Heart left ventricle (tissue), 16 donors: ENCODE measurements at regions not wholly inside any gene's neighbourhood (a gene's known extent, or its start where the extent isn't known, plus 50 kb on each side); places are given as distances from the start of the nearest gene placed in this dataset.
"Not testable (repeated sequence)": the region's sequence is repeated elsewhere in the genome, so short reads cannot be mapped to it uniquely, and the experiment has no call there.

ENCODE experiments used
- ATAC-seq, 4 donors: fragments of 200-7000 bp; cut with Tn5 transposase; one replicate each; pipeline ENCODE4 v1.9.1; 2020 to 2022; ENCODE audit warnings: moderate library complexity in 4 of 4, mild to moderate bottlenecking in 3 of 4, moderate number of reproducible peaks in 1 of 4
- DNase-seq, 5 donors: peaks; one replicate each; pipeline ENCODE4 v3.0.0-alpha.2; 2020
- H3K27ac ChIP-seq, 12 donors: fragments of 200-600 bp; sonication (generic) in 4 of 12; one replicate each; pipeline versions ENCODE4 v1.5.0 to v1.8.0; 2016 to 2022; ENCODE audit warnings: mild to moderate bottlenecking in 2 of 12
- H3K27me3 ChIP-seq, 9 donors: fragments of 200-600 bp; sonication (generic) in 2 of 9; one replicate each; pipeline versions ENCODE4 v1.5.1 to v1.8.0; 2016 to 2022; ENCODE audit warnings: mild to moderate bottlenecking in 3 of 9
- H3K36me3 ChIP-seq, 9 donors: fragments of 200-600 bp; sonication (generic) in 2 of 9; one replicate each; pipeline versions ENCODE4 v1.5.0 to v1.8.0; 2018 to 2022; ENCODE audit warnings: mild to moderate bottlenecking in 2 of 9
- H3K4me1 ChIP-seq, 12 donors: fragments of 200-600 bp; sonication (generic) in 4 of 12; one replicate each; pipeline versions ENCODE4 v1.5.0 to v1.8.0; 2016 to 2022; ENCODE audit warnings: mild to moderate bottlenecking in 3 of 12
- H3K4me3 ChIP-seq, 12 donors: fragments of 200-600 bp; sonication (generic) in 4 of 12; one replicate each; pipeline versions ENCODE4 v1.5.0 to v1.8.0; 2017 to 2022; ENCODE audit warnings: mild to moderate bottlenecking in 9 of 12, moderate library complexity in 4 of 12
- H3K9me3 ChIP-seq, 12 donors: fragments of 200-600 bp; sonication (generic) in 4 of 12; one replicate each; pipeline versions ENCODE4 v1.5.0 to v1.8.0; 2016 to 2022; ENCODE audit warnings: mild to moderate bottlenecking in 1 of 12
- CTCF ChIP-seq, 12 donors: fragments of 200-600 bp; sonication (generic) in 4 of 12; IDR thresholded peaks; one replicate each; pipeline versions ENCODE4 v1.5.0 to v1.8.0; 2018 to 2022; ENCODE audit warnings: antibody characterized with exemption in 12 of 12, mild to moderate bottlenecking in 5 of 12
- POLR2A ChIP-seq, 2 donors: fragments of 450-650 bp; IDR thresholded peaks; one replicate each; pipeline ENCODE4 v1.6.1; 2017; ENCODE audit warnings: antibody characterized with exemption in 2 of 2, mild to moderate bottlenecking in 2 of 2, moderate library complexity in 2 of 2
- WGBS, 4 donors: extraction: QIAGEN DNeasy Blood & Tissue Kit in 2 of 4; methylation state at CpG; one replicate each; pipeline versions ENCODE4 v1.1.5 to v1.1.7; 2013 to 2018; 5-methylcytosine and 5-hydroxymethylcytosine counted together
- intact Hi-C, 10 donors: fragments of 100-400 bp; cut with DNase I; formaldehyde crosslinking; loops; one replicate each; pipeline versions ENCODE4 v1.11.1 to v1.14.2; 2022
- donor health status: ischemic (EF 13 %, LVEDD 7.1; RV severe dilation, severe dysfunction).
- donor health status: healthy with polysubstance abuse.
- donor health status: DM: no; HTN: yes; CAD: no.
- donor health status: DM: no; HTN: no; CAD: no.
- donor health status: ischemic (EF 25% LVEDD 6.9; RV normal size, moderate dysfunction).
- donor health status: ischemic (EF 25% LVEDD 5.7; RV mildly dilated, moderate dysfunction).
- donor health status: healthy.
- donor health status: DM: yes; HTN: yes; CAD: no.
- donor health status: ischemic (EF 35%, LVEDD 5.7; RV mildly dilated, moderate dysfunction).
- donor health status: nonischemic (EF 11% LVEDD 7.7; RV severe dilation, severe dysfunction).
- donor health status: DM: yes; HTN: yes; CAD: no.
- donor health status: PGD.
- donor health status: ischemic (EF 29% LVEDD 5.4; RV normal size, mild dysfunction).
- donor health status: nonischemic (EF 23%, LVEDD 6.1; RV moderate dilation, normal function).

DNA sequence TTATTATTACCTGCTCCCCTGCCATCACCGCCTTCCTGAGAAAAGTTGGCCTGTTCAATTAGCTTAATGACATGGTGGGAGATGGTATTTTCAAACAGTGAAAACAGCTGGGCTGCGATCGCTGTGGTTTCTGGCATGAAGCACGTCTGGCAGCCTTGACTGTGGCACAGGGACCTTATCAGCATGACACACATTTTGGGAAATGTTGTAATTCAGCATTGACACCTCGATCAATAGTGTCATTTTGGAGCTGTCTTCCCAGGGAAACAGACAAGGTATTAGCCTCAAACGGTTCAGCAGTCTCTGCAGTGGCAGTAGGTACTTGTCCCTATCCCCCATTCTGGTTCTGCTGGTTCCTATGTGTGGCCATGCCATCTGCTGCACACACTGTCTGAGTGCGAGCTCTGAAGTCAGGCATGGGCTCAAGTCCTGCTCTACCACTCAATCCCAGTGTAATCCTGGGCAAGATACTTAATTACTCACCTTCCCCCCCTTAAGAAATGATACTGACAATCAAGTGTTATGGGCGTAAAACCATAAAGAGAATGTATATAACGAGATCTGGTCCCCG is 154.5 kb upstream of the KCND3 start:
- no peak for TF ChIP-seq POLR2A (IDR thresholded peaks at IDR 0.05)
- no peak for TF ChIP-seq CTCF (IDR thresholded peaks at IDR 0.05)
- intact Hi-C loops, result loop anchor here in 6 of 10 donors (2.0 to 10.0 kb wide), 5 partner anchors 89 to 152 kb away; no protein-coding TSS in a partner anchor
- Histone ChIP-seq H3K9me3 (peaks cover 0 to 5% (median 0%) of the 10 kb centered on the region in 12 donors), H3K27me3 (no peaks in the 10 kb centered on the region), H3K36me3 (no peaks in the 10 kb centered on the region), H3K4me1 (peaks cover 0 to 36% (median 6%) of the 10 kb centered on the region in 12 donors), H3K4me3 (no peak overlapping the region), H3K27ac (peak overlapping the region in 7 of 12 donors; percentile 3 to 70 (median 41))
- 51 to 63% (median 54%) methylated on average over 10 of the region's 10 CpGs for WGBS, 4 donors
- DNase-seq, result peak in 2 of 5 donors; percentile 28 to 36
- peak in 3 of 4 donors; percentile 37 to 51 (median 41) for ATAC-seq

GRCh38 chr1:112144733-112145426 is 155.4 kb upstream of the KCND3 start:
- Histone ChIP-seq H3K9me3 (peaks cover 0 to 14% (median 0%) of the 10 kb centered on the region in 12 donors), H3K4me1 (peaks cover 0 to 36% (median 6%) of the 10 kb centered on the region in 12 donors), H3K4me3 (no peak overlapping the region), H3K27ac (peak overlapping the region in 9 of 12 donors; percentile 18 to 70 (median 52)), H3K27me3 (no peaks in the 10 kb centered on the region), H3K36me3 (no peaks in the 10 kb centered on the region)
- ATAC-seq (peak; percentile 86 to 95 (median 92)), DNase-seq (peak in 4 of 5 donors; percentile 43 to 71 (median 60))
- no peak for TF ChIP-seq POLR2A (IDR thresholded peaks at IDR 0.05)
- TF ChIP-seq CTCF (IDR thresholded peaks at IDR 0.05), result no peak
- intact Hi-C loops, result loop anchor here in 6 of 10 donors (2.0 to 10.0 kb wide), 5 partner anchors 90 to 153 kb away; no protein-coding TSS in a partner anchor
- 27 to 48% (median 41%) methylated on average over 4 of the region's 4 CpGs for WGBS, 4 donors

DNA sequence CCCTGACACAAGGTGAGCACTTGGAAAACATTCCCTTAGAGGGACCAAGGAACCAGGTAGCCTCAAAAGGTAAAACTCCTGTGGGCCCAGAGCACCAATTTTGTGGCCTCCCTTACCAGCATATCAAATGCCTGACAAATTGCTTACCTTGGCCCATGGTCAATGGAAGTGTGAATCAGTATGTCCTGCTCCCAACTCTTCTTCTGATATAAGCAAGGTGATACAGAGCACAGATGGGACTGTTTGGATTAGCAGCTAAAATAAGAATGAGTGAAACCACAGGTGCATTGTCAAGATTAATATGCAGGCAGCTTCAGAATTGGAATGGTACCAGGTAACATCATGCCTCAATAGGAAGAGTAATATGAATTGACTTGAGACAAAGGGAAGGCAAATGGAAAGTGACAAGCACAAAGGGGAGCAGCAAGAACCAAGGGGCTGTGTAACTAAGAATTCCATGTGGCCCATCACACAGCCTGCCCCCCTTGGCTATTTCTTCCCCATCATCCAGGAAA is 156.8 kb upstream of the KCND3 start:
- intact Hi-C loops, result loop anchor here in 2 of 10 donors (10.0 kb wide), 3 partner anchors 91 to 151 kb away; no protein-coding TSS in a partner anchor
- DNase-seq, result no peak
- ATAC-seq, result no peak
- Histone ChIP-seq H3K27ac (no peak overlapping the region), H3K36me3 (no peaks in the 10 kb centered on the region), H3K4me3 (no peak overlapping the region), H3K27me3 (no peaks in the 10 kb centered on the region), H3K9me3 (peaks cover 0 to 26% (median 0%) of the 10 kb centered on the region in 12 donors), H3K4me1 (peaks cover 0 to 35% (median 6%) of the 10 kb centered on the region in 12 donors)
- TF ChIP-seq CTCF (IDR thresholded peaks at IDR 0.05), result no peak
- no peak for TF ChIP-seq POLR2A (IDR thresholded peaks at IDR 0.05)

DNA sequence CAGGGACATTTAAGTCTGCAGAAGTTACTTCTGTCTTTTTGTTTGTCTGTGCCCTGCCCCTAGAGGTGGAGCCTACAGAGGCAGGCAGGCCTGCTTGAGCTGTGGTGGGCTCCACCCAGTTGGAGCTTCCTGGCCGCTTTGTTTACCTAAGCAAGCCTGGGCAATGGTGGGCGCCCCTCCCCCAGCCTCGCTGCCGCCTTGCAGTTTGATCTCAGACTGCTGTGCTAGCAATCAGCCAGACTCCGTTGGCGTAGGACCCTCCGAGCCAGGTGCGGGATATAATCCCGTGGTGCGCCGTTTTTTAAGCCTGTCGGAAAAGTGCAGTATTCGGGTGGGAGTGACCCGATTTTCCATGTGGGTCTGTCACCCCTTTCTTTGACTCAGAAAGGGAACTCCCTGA is 170.7 kb upstream of the KCND3 start:
- not testable (repeated sequence) for H3K27me3 ChIP-seq

More for the DNA sequence above, 170.7 kb upstream of the KCND3 start:
- intact Hi-C loops, DNase-seq, H3K36me3 ChIP-seq, ATAC-seq, H3K9me3 ChIP-seq, H3K27ac ChIP-seq, H3K4me3 ChIP-seq, H3K4me1 ChIP-seq: not testable (repeated sequence)
- WGBS, 4 donors, result 65 to 76% (median 67%) methylated on average over 14 of the region's 14 CpGs; no CpG with 5 or more reads in 1 of the 4 donors
